Esophagus muscularis mucosa (tissue), 4 donors: ENCODE measurements at regions not wholly inside any gene's neighbourhood (a gene's known extent, or its start where the extent isn't known, plus 50 kb on each side); places are given as distances from the start of the nearest gene placed in this dataset.
"Not testable (repeated sequence)": the region's sequence is repeated elsewhere in the genome, so short reads cannot be mapped to it uniquely, and the experiment has no call there.

Source experiments
- DNase-seq: peaks from one replicate; pipeline ENCODE4 v3.0.0-alpha.2; 2017; ENCODE audit errors: extremely low spot score
- H3K27ac ChIP-seq, 4 donors: fragments of 200-600 bp; sonication (generic); replicated peaks in 1 of 4; 1 replicate in 3 of 4; 2 replicates in 1 of 4; pipeline ENCODE4 v1.5.1; 2016 to 2019; ENCODE audit warnings: mild to moderate bottlenecking in 1 of 4
- H3K27me3 ChIP-seq, 4 donors: fragments of 200-600 bp; sonication (generic); one replicate each; pipeline versions ENCODE4 v1.5.1 to v1.6.0; 2016 to 2019
- H3K36me3 ChIP-seq, 4 donors: fragments of 200-600 bp; sonication (generic); one replicate each; pipeline ENCODE4 v1.5.1; 2016 to 2019
- H3K4me1 ChIP-seq, 4 donors: fragments of 200-600 bp; sonication (generic); one replicate each; pipeline ENCODE4 v1.5.1; 2016 to 2019
- H3K4me3 ChIP-seq, 4 donors: fragments of 200-600 bp; sonication (generic); 1 replicate in 2 of 4; 2 replicates in 2 of 4; pipeline ENCODE4 v1.5.1; 2016 to 2019; ENCODE audit warnings: mild to moderate bottlenecking in 4 of 4, moderate library complexity in 1 of 4
- H3K9me3 ChIP-seq, 4 donors: fragments of 200-600 bp; sonication (generic); 1 replicate in 3 of 4; 2 replicates in 1 of 4; pipeline ENCODE4 v1.5.1; 2016 to 2019
- POLR2A ChIP-seq: fragments of 450-650 bp; IDR thresholded peaks from one replicate; pipeline ENCODE4 v1.6.1; 2017; ENCODE audit warnings: antibody characterized with exemption, moderate library complexity, mild to moderate bottlenecking, low read depth
- WGBS: methylation state at CpG from one replicate; pipeline ENCODE4 v1.1.5; 2018; 5-methylcytosine and 5-hydroxymethylcytosine counted together
- intact Hi-C: fragments of 100-400 bp; cut with DNase I; formaldehyde crosslinking; loops from one replicate; pipeline ENCODE4 v1.15.1; 2023

- H3K4me1 ChIP-seq, H3K27ac ChIP-seq, H3K9me3 ChIP-seq, intact Hi-C loops, H3K36me3 ChIP-seq, H3K4me3 ChIP-seq, DNase-seq, H3K27me3 ChIP-seq: not testable (repeated sequence)
Observed at GRCh38 chr1:145553795-145554194, 54.0 kb upstream of the GPR89A start.

- no peak for TF ChIP-seq POLR2A
- Histone ChIP-seq H3K27me3 (no peaks in the 10 kb centered on the region), H3K36me3 (no peaks in the 10 kb centered on the region), H3K4me1 (no peaks in the 10 kb centered on the region), H3K27ac (no peak overlapping the region), H3K9me3 (no peaks in the 10 kb centered on the region), H3K4me3 (no peak overlapping the region)
- no peak for DNase-seq
- intact Hi-C loops: no loop called here
- 81% methylated on average over 2 of the region's 2 CpGs for WGBS
Observed at GRCh38 chr1:145545055-145545454, 62.7 kb upstream of the GPR89A start.

- H3K36me3 ChIP-seq, H3K27me3 ChIP-seq, DNase-seq, H3K27ac ChIP-seq, H3K9me3 ChIP-seq, intact Hi-C loops, H3K4me1 ChIP-seq, H3K4me3 ChIP-seq: not testable (repeated sequence)
- WGBS: 61% methylated on average over 4 of the region's 6 CpGs
Observed at GRCh38 chr1:145541685-145542084, 66.1 kb upstream of the GPR89A start.

GRCh38 chr1:145541246-145541645 lies 66.5 kb upstream of the GPR89A start:
- WGBS: 47% methylated on average over 9 of the region's 9 CpGs
- H3K9me3 ChIP-seq: not testable (repeated sequence)

GRCh38 chr1:145538118-145538882 lies 69.5 kb upstream of the GPR89A start:
- H3K27ac ChIP-seq, DNase-seq, H3K27me3 ChIP-seq, H3K36me3 ChIP-seq, intact Hi-C loops, H3K4me3 ChIP-seq, H3K4me1 ChIP-seq, H3K9me3 ChIP-seq: not testable (repeated sequence)
- 62% methylated on average over 3 of the region's 3 CpGs for WGBS

More at GRCh38 chr1:145541246-145541645, 66.5 kb upstream of the GPR89A start:
- DNase-seq, H3K4me1 ChIP-seq, intact Hi-C loops, H3K27me3 ChIP-seq, H3K36me3 ChIP-seq, H3K27ac ChIP-seq, H3K4me3 ChIP-seq: not testable (repeated sequence)

- intact Hi-C loops, H3K27me3 ChIP-seq, H3K4me1 ChIP-seq, H3K36me3 ChIP-seq, H3K27ac ChIP-seq, H3K4me3 ChIP-seq, DNase-seq, H3K9me3 ChIP-seq: not testable (repeated sequence)
- WGBS: 61% methylated on average over 2 of the region's 2 CpGs
Observed at GRCh38 chr1:145537003-145537402, 70.8 kb upstream of the GPR89A start.

GRCh38 chr1:145535461-145535860 lies 72.3 kb upstream of the GPR89A start:
- intact Hi-C loops, H3K4me1 ChIP-seq, H3K36me3 ChIP-seq, DNase-seq, H3K4me3 ChIP-seq, H3K27me3 ChIP-seq, H3K27ac ChIP-seq, H3K9me3 ChIP-seq: not testable (repeated sequence)
- WGBS: 14% methylated on average over 1 of the region's 2 CpGs

GRCh38 chr1:145528068-145528564 lies 79.7 kb upstream of the GPR89A start:
- H3K9me3 ChIP-seq, H3K27ac ChIP-seq, H3K4me1 ChIP-seq, DNase-seq, intact Hi-C loops, H3K36me3 ChIP-seq, H3K4me3 ChIP-seq, H3K27me3 ChIP-seq: not testable (repeated sequence)
- 21% methylated on average over 1 of the region's 1 CpG for WGBS

GRCh38 chr1:145520159-145520558 lies 87.6 kb upstream of the GPR89A start:
- H3K27ac ChIP-seq, H3K4me1 ChIP-seq, H3K36me3 ChIP-seq, H3K4me3 ChIP-seq, H3K27me3 ChIP-seq, H3K9me3 ChIP-seq, DNase-seq, intact Hi-C loops: not testable (repeated sequence)
- 76% methylated on average over 3 of the region's 3 CpGs for WGBS

GRCh38 chr1:145519302-145519701 lies 88.5 kb upstream of the GPR89A start:
- H3K4me1 ChIP-seq, H3K36me3 ChIP-seq, H3K4me3 ChIP-seq, intact Hi-C loops, H3K9me3 ChIP-seq, DNase-seq, H3K27me3 ChIP-seq, H3K27ac ChIP-seq: not testable (repeated sequence)
- WGBS: 80% methylated on average over 3 of the region's 3 CpGs

GRCh38 chr1:145513017-145513416 lies 87.6 kb upstream of the NBPF20 start:
- intact Hi-C loops: not testable (repeated sequence)
- no CpG with 5 or more reads among the region's 2 CpGs for WGBS

GRCh38 chr1:145508053-145508452 lies 82.7 kb upstream of the NBPF20 start:
- H3K27me3 ChIP-seq, H3K4me1 ChIP-seq, H3K27ac ChIP-seq, DNase-seq, intact Hi-C loops, H3K36me3 ChIP-seq, H3K9me3 ChIP-seq, H3K4me3 ChIP-seq: not testable (repeated sequence)
- WGBS: no CpG with 5 or more reads among the region's 1 CpG

More at GRCh38 chr1:145513017-145513416, 87.6 kb upstream of the NBPF20 start:
- H3K27ac ChIP-seq, H3K4me3 ChIP-seq, H3K9me3 ChIP-seq, H3K36me3 ChIP-seq, H3K4me1 ChIP-seq, H3K27me3 ChIP-seq, DNase-seq: not testable (repeated sequence)
